Peyer's patch (tissue), 4 donors: ENCODE measurements at regions not wholly inside any gene's neighbourhood (a gene's known extent, or its start where the extent isn't known, plus 50 kb on each side); places are given as distances from the start of the nearest gene placed in this dataset.

ENCODE experiments used
- POLR2A ChIP-seq, 2 donors: fragments of 450-650 bp; IDR thresholded peaks; one replicate each; pipeline ENCODE4 v1.5.1; 2017; ENCODE audit warnings: antibody characterized with exemption in 2 of 2, mild to moderate bottlenecking in 2 of 2, moderate library complexity in 2 of 2
- TF ChIP-seq, protein P1 (sequence below), 6 experiments: fragments of 450-650 bp in 4 of 6; fragments of 200-600 bp in 2 of 6; sonication (generic) in 1 of 6; IDR thresholded peaks; one replicate each; pipeline ENCODE4 v1.5.1; 2017 to 2019; ENCODE audit warnings: antibody characterized with exemption in 6 of 6, mild to moderate bottlenecking in 3 of 6, moderate library complexity in 1 of 6

DNA sequence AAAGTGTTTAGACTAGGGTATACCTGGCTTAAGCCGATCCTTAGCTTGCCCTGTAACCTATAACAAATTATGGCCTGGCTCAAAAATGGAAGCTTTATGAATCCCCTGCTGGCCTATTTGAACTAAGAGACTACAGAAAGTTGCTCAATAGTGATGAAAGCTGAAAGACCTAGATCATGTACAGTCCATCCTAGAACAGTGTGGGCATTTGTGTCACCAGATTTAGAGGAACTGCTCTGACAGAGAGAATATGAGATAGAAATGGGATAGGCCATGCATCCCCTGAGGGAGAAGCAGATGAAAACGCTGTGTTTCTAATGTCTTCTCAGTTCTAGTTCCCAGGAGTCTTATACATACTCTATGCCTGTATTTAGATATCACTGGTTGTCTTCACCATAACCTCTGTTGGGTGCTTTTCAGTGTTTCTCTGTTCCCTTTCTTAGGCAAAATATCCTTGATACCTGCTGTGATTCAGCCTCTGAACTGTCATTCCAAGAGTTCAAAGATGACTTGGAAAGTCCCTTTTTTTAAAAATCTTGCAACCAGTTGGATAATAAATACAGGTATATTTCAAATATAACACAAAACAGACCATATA lies 246.9 kb upstream of the SLC39A10 start:
- TF ChIP-seq, protein P1, sequence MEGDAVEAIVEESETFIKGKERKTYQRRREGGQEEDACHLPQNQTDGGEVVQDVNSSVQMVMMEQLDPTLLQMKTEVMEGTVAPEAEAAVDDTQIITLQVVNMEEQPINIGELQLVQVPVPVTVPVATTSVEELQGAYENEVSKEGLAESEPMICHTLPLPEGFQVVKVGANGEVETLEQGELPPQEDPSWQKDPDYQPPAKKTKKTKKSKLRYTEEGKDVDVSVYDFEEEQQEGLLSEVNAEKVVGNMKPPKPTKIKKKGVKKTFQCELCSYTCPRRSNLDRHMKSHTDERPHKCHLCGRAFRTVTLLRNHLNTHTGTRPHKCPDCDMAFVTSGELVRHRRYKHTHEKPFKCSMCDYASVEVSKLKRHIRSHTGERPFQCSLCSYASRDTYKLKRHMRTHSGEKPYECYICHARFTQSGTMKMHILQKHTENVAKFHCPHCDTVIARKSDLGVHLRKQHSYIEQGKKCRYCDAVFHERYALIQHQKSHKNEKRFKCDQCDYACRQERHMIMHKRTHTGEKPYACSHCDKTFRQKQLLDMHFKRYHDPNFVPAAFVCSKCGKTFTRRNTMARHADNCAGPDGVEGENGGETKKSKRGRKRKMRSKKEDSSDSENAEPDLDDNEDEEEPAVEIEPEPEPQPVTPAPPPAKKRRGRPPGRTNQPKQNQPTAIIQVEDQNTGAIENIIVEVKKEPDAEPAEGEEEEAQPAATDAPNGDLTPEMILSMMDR (IDR thresholded peaks at IDR 0.05): no peak
- TF ChIP-seq POLR2A (IDR thresholded peaks at IDR 0.05): no peak
